Posterior cingulate gyrus (tissue), 11 donors: ENCODE measurements at regions not wholly inside any gene's neighbourhood (a gene's known extent, or its start where the extent isn't known, plus 50 kb on each side); places are given as distances from the start of the nearest gene placed in this dataset.
A peak's percentile ranks its signal among the peaks of the same experiment; 100 is the strongest.
"Not testable (repeated sequence)": the region's sequence is repeated elsewhere in the genome, so short reads cannot be mapped to it uniquely, and the experiment has no call there.

Experiments
- DNase-seq, 10 donors: peaks; one replicate each; pipeline versions ENCODE4 v3.0.0 to v3.0.0-alpha.2; 2020 to 2021; ENCODE audit warnings: mixed read lengths in 3 of 10
- intact Hi-C: fragments of 100-400 bp; cut with DNase I; formaldehyde crosslinking; loops from one replicate; pipeline ENCODE4 v1.15.1; 2023

DNA sequence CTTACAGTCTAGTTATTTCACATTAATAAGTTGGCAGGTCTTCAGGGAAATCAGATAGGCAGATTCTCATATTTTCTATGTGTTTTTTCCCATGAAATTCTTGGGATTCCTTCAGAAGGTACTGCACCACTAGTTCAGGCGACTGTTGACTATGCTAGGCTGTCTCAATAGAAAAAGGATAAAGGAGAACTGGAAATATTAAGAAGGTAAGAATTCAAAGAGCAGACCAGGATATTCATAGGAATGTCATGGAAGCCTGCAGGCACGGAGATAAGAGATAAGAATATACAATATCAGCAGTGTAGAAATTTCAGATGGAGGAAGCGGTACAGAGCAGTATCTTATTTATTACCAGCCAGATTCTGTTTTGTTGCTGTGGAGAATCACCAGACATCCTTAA, 432.1 kb upstream of the MDFIC2 start:
- intact Hi-C loops, result no loop called here

DNA sequence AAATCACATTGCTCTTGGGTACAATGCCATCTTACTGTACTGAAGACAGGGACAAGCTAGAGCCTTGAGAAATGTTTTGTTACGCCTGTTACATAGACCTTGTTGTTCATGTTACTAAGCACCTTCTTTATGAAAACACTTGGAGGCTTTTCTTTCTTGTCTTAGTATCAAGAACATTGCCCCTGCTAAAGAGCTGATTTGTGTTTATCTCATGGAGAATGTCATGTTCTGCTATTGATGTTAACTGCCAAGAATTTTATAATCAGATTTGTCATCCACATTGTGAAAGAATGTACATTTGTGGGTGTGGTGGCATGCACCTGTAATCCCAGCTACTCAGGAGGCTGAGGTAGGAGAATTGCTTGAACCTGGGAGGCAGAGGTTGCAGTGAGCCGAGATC, 431.3 kb upstream of the MDFIC2 start:
- intact Hi-C loops, result no loop called here
- no peak for DNase-seq

More for the DNA sequence above, 432.1 kb upstream of the MDFIC2 start:
- no peak for DNase-seq

DNA sequence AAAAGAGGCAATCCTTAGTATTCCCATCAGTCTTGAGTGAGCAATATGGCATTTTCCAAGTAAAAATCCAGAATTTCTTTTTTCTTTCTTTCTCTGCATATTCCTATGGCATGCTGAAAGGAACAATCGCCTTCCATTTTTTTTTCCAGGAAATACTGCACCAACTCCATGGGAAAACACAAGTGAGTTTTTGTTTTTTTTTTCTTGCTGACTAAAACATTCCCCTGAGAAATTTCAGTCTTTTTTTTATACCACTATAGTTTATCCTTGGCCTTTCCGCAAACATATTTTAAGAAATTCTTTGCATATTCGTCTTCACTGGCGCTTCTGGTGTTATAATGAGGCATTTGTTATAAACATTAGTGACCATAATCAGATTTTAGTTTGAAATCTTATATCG, 429.6 kb upstream of the MDFIC2 start:
- intact Hi-C loops, result no loop called here
- DNase-seq, result no peak

DNA sequence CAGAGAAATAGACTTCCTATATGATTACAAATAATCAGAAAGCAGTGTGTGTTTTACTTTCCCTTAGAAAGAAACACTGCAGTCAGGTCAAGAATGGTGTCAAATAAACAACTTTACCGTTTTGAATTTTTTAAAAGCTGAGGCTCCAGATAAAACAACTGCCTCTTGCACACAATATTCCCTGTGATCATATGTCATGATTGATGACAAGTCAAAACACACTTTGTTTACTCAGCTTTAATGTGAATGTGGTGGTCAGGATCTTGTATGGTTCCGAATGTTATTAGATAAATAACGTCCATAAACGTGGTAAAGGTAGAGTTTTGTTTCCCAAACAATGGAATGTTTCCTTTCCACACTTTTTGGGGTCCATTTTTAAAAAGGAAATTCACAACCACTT, 428.4 kb upstream of the MDFIC2 start:
- DNase-seq, result no peak
- intact Hi-C loops, result no loop called here

DNA sequence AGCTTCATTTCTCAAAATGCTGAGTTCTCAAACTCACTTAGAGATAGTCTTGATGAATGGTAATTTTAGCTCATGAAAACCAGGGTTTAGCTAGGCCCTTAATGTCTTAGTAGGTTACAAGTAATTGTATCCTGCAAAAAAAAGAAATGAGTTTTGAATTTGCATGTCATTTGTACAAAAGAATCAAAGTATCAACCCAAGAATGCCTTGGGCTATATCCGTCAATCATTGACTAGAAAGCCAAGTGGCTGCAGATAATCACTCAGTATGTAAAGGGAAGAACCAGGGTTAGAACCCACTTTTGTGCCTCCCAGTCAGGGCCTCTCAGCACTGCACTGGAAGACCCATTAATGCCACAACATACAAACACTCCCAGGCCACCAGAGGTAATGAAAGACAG, 427.6 kb upstream of the MDFIC2 start:
- DNase-seq, result no peak
- intact Hi-C loops, result no loop called here

DNA sequence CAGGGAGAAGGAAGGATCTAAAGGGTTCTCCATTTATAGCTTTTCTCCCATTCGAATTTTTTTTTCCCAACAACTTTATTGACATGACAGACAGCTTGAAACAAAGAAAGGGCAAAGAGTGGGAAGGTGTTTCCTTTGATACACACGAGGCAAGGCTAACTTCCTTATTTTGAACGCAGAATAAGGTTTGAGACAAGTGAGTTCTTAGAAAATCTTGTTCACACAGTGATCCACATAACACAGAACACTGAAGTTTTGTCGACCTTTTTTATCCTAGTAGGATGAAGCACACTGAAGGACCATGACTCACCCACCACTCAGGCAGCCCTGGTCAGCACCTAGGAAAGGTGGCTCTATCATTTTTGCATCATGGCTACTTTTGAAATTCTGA, 425.8 kb upstream of the MDFIC2 start:
- no peak for DNase-seq
- intact Hi-C loops, result no loop called here

DNA sequence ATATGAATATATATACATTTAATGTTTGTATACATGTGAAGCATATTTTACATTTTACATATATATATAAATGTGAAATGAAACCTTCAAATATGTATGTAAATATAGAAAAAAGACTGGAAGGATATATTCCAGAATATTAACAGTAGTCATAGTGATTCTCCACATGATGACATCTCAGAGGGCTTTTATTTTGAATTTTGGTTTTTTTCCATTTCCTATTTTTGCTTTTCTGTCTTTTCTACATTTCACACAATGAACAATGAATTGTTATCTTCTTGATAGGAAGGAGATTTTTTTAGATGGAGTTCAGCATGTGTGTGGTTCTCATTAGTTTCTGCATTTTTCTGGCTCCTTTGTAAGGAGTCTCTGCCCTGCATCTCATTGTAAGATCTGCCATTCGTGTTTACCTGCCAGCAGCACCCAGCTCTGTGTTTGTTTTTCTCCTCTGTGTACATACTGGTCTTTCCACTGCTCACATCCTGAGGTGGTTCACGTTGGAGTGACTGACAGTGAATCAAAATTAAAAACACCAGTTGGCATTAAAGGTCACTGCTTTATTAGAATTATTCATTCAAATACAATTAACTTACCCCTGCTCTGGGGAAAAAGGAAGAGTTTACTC, 425.3 kb upstream of the MDFIC2 start:
- DNase-seq, result no peak
- intact Hi-C loops, result no loop called here

DNA sequence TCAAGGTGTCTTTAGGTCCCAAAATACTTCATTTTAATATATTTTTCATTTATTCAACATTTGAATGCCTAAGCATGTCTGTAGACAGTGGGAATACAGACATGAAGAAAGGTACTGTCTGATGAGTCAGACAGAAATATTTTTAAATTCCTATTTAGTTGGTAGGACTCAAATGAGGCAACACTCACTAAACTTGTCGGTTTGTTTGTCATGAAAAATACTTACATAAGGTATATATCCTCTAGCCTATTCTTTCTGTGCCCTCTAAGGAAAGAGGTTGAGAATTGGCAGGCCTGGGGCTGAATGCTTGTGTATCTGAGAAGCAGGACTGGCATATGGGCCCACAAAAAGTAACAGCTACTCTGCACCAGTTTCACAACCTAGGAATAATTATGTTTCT, 423.6 kb upstream of the MDFIC2 start:
- no peak for DNase-seq
- intact Hi-C loops, result no loop called here

DNA sequence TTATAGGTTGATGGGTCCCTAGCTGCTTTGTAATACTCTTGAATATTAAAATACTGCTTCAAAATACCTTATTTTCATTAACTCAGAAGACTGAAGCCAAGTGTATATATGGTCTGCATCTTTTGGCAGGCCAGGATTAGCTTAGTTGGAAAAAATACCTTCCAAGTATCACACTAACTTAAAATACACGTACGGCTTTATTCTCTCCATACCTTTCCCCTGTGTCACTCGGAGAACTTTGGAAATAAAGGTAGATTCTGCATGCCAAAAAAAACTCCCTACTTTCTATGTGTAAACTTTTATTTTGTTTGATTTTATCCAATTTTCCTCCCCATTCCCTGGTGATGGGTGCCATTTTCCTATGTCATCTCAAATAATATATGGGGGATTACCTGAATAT, 422.3 kb upstream of the MDFIC2 start:
- DNase-seq, result no peak
- intact Hi-C loops, result no loop called here

DNA sequence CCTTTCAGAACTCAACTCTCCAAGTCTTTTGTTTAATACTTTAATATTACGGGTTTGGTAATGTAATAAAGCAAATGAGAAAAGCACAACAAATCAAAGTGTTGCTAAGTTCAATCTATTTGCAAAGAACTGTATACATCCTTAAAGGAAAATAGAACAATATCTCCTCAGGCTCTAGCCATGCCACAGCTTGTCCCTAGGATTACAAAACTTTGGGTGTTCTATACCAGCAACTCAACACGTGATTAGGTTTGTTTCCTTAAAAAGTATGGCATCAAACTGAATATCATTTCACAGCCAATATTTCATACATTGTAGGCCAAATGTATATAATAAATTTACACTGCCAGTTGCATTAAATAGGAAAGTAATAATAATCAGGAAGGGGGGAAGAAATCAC, 418.6 kb upstream of the MDFIC2 start:
- intact Hi-C loops, result no loop called here
- DNase-seq, result no peak

DNA sequence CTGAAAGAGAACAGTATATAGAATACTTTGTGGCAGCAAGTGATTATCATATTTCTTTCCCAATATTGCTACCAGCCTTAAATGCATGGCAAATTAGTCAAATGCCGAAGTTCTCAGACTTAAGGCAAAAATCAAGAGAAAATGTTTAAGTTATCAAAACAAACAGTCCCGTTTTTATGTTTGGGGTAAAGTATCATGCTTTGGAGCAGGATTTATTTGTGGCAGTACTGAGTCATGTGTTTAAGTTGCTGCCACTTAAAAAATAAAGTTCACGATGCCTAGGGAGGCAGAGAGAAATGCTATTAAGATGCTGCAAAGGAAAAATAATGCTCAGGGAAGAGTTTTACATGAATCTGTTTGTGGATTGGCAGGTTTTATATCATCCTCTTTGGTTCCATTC, 417.4 kb upstream of the MDFIC2 start:
- DNase-seq, result no peak
- intact Hi-C loops, result no loop called here

DNA sequence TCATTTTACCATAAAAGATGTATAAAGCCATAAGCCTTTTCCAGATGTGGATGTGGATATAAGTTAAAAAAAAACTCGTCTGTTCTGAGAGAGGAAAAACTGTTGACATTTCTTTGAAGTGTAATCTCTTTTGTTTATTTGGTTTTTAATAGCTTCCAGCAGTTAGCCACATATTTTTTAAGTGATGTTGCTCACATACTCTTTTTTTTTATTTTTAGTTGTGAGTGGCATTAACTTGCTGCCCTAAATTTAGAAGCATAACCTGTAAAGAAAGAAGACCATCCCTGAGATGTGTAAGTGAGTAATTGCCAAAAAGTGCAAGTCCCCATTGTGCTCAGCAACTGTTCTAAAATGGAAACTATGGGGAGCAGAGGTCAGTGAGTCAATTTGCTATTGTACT, 415.9 kb upstream of the MDFIC2 start:
- DNase-seq, result no peak
- intact Hi-C loops, result no loop called here

DNA sequence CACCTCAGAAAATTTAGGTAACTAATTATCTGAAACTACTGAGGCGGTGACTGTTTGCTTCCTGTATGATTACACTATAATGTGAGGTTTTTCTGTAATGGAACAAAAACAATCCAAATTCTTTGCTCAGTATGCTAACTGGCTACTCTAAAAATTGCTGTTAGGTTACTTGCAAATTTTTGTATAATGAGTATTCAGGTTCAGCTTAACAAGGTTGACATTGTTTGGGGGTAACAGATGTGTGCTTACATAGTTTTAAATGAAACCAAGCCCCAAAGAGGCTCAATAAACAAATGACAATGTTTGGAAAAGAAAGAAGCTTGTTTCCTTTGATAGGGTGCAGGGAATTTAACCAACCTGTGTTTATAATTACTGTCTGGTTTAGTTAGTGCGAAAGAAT, 414.5 kb upstream of the MDFIC2 start:
- intact Hi-C loops, result no loop called here
- DNase-seq, result no peak

DNA sequence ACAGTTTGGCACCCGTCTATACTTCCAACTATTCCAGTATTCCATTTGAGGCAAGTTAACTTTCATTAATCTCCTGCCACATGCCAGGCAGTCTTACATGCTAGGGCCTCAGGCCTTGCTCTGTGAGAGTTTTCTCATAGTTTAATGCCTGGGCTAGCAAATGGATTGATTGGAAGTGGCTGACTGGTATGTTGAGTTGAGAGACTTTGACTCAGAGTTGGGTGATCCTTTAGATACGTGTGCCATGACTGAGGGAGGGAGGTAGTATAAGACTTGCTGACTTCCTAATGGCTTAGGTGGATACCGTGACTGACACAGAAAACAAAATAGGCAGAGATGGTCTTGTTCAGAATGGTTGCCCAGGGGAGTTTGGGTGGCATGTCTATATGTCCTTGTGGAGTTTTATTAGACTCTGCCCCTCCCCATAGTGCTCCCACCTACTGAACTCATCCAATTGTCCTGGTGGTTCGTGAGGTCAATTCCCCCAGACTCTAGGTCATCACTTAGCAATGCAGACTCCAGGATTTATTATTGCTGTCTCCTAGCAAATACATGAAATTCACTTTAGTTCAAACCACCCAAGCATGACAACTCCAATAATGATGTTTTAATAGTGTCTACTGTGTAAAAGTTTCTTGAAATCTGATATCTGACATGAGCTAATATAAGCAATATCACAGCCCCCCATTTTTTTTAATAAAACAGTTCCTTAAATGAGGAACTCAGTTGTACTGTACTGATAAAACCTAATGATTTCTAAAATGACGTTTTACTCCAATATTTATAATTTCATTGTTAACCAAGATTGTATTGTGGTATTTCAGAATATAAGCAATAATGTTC, 413.9 kb upstream of the MDFIC2 start:
- intact Hi-C loops, result no loop called here

DNA sequence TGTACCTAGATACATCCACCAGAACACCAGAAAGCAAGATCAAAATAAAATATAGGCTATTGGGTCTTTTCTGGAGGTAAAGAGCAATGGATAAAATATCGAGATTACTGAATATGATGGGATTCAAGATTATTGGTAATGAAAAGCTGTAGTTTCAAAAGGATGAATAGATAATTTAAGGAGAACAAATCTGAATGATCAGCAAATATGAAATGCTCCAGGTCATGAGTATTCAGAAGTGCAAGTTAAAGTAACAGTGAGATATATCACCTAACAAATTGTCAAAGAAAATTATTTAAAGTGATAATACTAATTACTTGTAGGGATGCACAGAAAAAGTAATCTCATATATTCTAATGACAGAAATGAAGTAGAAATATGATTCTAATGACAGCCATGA, 409.6 kb upstream of the MDFIC2 start:
- DNase-seq, result no peak
- intact Hi-C loops, result no loop called here

More for the DNA sequence above, 413.9 kb upstream of the MDFIC2 start:
- DNase-seq, result no peak

DNA sequence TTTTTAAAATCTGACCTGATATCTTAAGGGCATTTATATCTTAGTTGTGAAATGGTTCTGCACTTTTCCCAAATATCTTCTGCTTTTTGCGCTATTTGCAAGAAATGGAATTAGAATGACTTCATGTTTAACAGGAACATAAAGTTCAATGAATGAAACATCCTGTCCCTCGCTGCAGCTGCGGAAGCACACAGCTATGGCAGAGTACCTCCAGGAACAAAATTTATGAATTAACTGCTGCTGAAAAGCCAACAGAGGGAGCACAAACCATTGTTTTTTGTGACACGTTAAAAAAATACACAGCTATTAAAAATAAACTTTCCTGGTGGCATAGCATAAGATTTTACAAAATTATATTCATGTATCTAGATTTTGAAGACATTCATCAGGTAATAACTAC, 404.4 kb upstream of the MDFIC2 start:
- intact Hi-C loops, result no loop called here

DNA sequence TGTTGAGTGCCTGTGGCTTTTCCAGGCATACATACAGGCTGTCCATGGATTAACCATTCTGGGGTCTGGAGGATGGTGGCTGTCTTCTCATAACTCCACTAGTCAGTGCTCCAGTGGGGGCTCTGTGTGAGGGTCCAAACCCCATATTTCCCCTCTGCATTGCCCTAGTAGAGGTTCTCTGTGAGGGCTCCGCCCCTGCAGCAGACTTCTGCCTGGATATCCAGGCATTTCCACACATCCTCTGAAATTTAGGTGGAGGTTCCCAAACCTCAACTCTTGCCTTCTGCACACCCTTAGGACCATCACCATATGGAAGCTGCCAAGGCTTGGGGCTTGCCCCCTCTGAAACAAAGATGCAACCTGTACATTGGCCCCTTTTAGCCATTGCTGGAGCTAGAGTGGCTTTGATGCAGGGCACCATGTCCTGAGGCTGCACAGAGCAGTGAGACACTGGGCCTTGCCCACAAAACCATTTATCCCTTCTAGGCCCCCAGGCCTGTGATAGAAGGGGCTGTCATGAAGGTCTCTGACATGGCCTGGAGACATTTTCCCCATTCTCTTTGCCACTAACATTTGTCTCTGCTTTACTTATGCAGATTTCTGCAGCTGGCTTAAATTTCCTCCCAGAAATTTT, 400.1 kb upstream of the MDFIC2 start:
- DNase-seq, result no peak
- intact Hi-C loops, result no loop called here

More for the DNA sequence above, 404.4 kb upstream of the MDFIC2 start:
- DNase-seq, result peak in 2 of 10 donors; percentile 2 to 55

DNA sequence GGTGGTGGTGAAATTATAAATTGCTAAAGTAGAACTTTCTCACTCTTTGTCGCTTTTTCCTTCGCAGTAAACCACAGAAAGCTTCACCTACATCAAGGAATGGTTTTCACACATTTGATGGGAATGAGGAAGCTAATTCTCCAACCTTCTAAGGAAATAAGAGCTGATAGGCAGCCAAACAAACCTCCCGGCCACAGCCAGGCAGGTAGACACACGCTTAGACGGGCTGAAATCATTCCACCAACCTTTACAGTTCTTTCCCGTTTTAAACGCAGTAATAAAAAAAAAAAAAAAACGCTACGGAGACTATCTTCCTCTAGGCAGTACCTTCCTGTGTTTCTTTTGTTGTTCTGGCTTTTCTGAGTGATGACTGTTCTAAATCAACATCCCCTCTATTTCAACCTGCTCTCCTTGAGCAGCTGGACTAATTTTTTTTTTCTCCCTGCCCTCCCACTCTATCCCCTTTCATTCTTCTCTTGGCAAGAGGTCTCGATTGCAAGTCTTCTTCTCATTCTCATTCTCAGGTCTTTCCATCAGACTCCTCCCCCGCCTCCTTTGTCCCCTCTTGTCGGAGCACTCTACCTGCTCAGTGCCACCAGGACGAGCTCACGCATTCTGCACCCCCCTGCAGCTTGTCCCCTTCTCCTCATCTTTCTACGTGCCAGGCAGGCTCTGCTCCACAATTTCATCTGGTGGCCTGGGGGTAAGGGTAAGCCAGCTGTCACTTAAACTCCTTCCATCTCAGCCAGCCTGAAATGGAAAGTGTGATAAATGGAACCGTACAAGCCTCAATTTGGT, 391.1 kb upstream of the MDFIC2 start:
- intact Hi-C loops, result no loop called here
- DNase-seq, result no peak

DNA sequence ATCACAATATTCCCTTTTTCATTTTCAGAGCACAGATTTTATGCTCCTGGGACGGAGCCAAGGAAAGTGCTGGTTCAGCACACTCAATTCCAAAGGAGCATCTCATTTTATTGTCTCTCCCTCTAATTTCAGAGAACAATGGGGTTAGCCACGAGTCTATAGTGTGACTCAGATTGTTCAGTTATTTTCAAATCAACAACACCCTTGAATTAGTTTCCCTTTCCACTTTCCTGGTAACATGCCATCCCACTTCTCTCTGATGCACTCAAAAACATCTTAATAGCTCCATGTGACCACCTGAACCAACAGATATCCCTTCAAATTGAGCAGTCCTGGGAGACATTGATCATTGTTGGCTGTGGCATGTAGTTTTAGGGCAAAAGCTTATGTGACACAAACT, 389.7 kb upstream of the MDFIC2 start:
- DNase-seq, result no peak
- intact Hi-C loops, result no loop called here

DNA sequence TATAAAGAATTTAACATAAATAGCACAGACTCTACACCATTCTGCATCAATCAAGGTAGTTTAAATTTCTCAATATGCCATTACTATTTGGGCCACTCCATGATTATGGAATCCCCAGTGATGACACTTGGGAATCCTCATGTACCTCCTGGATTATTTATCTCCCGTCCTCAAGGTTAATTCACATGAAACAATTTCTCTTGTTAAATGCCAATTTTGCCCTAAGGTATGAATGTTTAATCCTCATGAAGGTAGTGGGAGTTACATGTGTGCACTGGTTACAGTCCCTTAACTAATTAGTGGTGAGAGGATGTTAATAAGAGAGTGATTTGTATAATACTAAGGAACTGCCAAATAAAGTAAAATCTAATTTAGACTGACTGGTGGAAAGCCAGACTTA, 372.3 kb upstream of the MDFIC2 start:
- intact Hi-C loops, result no loop called here
- DNase-seq, result no peak

DNA sequence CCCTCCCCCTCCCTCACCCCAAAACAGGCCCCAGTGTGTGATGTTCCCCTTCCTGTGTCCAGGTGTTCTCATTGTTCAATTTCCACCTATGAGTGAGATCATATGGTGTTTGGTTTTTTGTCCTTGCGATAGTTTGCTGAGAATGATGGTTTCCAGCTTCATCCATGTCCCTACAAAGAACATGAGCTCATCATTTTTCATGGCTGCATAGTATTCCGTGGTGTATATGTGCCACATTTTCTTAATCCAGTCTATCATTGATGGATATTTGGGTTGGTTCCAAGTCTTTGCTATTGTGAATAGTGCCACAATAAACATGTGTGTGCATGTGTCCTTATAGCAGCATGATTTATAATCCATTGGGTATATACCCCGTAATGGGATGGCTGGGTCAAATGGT, 363.4 kb upstream of the MDFIC2 start:
- DNase-seq, intact Hi-C loops: not testable (repeated sequence)
